ENCODE measurements at regions not wholly inside any gene's neighbourhood (a gene's known extent, or its start where the extent isn't known, plus 50 kb on each side); places are given as distances from the start of the nearest gene placed in this dataset.

GRCh38 chr2:204157684-204158083 is 221.1 kb downstream of the ICOS start (continued):
- TF ChIP-seq, protein P1, sequence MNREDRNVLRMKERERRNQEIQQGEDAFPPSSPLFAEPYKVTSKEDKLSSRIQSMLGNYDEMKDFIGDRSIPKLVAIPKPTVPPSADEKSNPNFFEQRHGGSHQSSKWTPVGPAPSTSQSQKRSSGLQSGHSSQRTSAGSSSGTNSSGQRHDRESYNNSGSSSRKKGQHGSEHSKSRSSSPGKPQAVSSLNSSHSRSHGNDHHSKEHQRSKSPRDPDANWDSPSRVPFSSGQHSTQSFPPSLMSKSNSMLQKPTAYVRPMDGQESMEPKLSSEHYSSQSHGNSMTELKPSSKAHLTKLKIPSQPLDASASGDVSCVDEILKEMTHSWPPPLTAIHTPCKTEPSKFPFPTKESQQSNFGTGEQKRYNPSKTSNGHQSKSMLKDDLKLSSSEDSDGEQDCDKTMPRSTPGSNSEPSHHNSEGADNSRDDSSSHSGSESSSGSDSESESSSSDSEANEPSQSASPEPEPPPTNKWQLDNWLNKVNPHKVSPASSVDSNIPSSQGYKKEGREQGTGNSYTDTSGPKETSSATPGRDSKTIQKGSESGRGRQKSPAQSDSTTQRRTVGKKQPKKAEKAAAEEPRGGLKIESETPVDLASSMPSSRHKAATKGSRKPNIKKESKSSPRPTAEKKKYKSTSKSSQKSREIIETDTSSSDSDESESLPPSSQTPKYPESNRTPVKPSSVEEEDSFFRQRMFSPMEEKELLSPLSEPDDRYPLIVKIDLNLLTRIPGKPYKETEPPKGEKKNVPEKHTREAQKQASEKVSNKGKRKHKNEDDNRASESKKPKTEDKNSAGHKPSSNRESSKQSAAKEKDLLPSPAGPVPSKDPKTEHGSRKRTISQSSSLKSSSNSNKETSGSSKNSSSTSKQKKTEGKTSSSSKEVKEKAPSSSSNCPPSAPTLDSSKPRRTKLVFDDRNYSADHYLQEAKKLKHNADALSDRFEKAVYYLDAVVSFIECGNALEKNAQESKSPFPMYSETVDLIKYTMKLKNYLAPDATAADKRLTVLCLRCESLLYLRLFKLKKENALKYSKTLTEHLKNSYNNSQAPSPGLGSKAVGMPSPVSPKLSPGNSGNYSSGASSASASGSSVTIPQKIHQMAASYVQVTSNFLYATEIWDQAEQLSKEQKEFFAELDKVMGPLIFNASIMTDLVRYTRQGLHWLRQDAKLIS (CRISPR knock-in tag; IDR thresholded peaks at IDR 0.05) = no peak
- TF ChIP-seq ZNF629 (CRISPR knock-in tag; conservative IDR thresholded peaks at IDR 0.05) (no peak), ZNF180 (CRISPR knock-in tag; IDR thresholded peaks at IDR 0.05; ENCODE audit: borderline replicate concordance, low read depth) (no peak), ZNF577 (CRISPR knock-in tag; IDR thresholded peaks at IDR 0.05; ENCODE audit: borderline replicate concordance, low read depth) (no peak)
- TF ChIP-seq, protein P2, sequence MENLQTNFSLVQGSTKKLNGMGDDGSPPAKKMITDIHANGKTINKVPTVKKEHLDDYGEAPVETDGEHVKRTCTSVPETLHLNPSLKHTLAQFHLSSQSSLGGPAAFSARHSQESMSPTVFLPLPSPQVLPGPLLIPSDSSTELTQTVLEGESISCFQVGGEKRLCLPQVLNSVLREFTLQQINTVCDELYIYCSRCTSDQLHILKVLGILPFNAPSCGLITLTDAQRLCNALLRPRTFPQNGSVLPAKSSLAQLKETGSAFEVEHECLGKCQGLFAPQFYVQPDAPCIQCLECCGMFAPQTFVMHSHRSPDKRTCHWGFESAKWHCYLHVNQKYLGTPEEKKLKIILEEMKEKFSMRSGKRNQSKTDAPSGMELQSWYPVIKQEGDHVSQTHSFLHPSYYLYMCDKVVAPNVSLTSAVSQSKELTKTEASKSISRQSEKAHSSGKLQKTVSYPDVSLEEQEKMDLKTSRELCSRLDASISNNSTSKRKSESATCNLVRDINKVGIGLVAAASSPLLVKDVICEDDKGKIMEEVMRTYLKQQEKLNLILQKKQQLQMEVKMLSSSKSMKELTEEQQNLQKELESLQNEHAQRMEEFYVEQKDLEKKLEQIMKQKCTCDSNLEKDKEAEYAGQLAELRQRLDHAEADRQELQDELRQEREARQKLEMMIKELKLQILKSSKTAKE (CRISPR knock-in tag; IDR thresholded peaks at IDR 0.05; ENCODE audit: borderline replicate concordance) = no peak

- in situ Hi-C loops (cut with HindIII; ENCODE audit: extremely low pct_ligation_motif_present, low pct_unique_long_range_greater_than_20kb) (no loop called here), intact Hi-C loops (cut with micrococcal nuclease; ENCODE audit: unreplicated experiment) (no loop called here)
- FAIRE-seq (no peak), ATAC-seq (no peak), DNase-seq (ENCODE audit: low spot score) (no peak)
- Histone ChIP-seq H3K4me1 (ENCODE audit: insufficient read depth, low read length) (no peaks in the 10 kb centered on the region), H3K9me3 (ENCODE audit: low read length) (no peaks in the 10 kb centered on the region), H3K27ac (ENCODE audit: extremely low read length, insufficient read depth, low read length) (no peak overlapping the region), H3K27me3 (ENCODE audit: control insufficient read depth in 1 of 2, insufficient read depth in 2 of 2, low read length in 2 of 2) (no peaks in the 10 kb centered on the region), H3K79me2 (ENCODE audit: insufficient read depth, low read length) (no peaks in the 10 kb centered on the region), H3K4me2 (ENCODE audit: low read depth, low read length) (no peak overlapping the region), H4K20me1 (ENCODE audit: insufficient read depth, low read length) (no peaks in the 10 kb centered on the region), H3K4me3 (replicated peaks in 1 of 3; ENCODE audit: insufficient read depth in 1 of 3, low read depth in 2 of 3, low read length in 3 of 3) (no peak overlapping the region), H3K9ac (ENCODE audit: insufficient read depth, low read depth, low read length) (no peak overlapping the region), H3K36me3 (replicated peaks in 1 of 2; ENCODE audit: control insufficient read depth in 1 of 2, insufficient read depth in 2 of 2, low read length in 2 of 2) (no peaks in the 10 kb centered on the region), H2AFZ (ENCODE audit: low read length) (no peak overlapping the region)
- CTCF ChIA-PET (ENCODE audit: low intra/inter-chr PET ratio, low total read pairs) = no interaction called here
- WGBS (ENCODE audit: low lambda C conversion rate) = 4% methylated on average over 3 of the region's 3 CpGs
- POLR2A ChIA-PET = no interaction called here
- no TSS peak for BruUV-seq (replicated peaks)
- TF ChIP-seq, protein P3, sequence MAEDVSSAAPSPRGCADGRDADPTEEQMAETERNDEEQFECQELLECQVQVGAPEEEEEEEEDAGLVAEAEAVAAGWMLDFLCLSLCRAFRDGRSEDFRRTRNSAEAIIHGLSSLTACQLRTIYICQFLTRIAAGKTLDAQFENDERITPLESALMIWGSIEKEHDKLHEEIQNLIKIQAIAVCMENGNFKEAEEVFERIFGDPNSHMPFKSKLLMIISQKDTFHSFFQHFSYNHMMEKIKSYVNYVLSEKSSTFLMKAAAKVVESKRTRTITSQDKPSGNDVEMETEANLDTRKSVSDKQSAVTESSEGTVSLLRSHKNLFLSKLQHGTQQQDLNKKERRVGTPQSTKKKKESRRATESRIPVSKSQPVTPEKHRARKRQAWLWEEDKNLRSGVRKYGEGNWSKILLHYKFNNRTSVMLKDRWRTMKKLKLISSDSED (CRISPR knock-in tag; IDR thresholded peaks at IDR 0.05) = no peak
- TF ChIP-seq ZNF570 (CRISPR knock-in tag; IDR thresholded peaks at IDR 0.05; ENCODE audit: borderline replicate concordance) = no peak
- no peak for TF ChIP-seq ISX (CRISPR knock-in tag; conservative IDR thresholded peaks at IDR 0.05)
- no peak for TF ChIP-seq SKI (IDR thresholded peaks at IDR 0.05; ENCODE audit: partially characterized antibody)
- no peak for TF ChIP-seq DMAP1 (CRISPR knock-in tag; IDR thresholded peaks at IDR 0.05)
- TF ChIP-seq SRSF9 (IDR thresholded peaks at IDR 0.05; ENCODE audit: borderline replicate concordance, insufficient read depth, low read depth, low read length, poor library complexity, severe bottlenecking) = no peak
- TF ChIP-seq, protein P4, sequence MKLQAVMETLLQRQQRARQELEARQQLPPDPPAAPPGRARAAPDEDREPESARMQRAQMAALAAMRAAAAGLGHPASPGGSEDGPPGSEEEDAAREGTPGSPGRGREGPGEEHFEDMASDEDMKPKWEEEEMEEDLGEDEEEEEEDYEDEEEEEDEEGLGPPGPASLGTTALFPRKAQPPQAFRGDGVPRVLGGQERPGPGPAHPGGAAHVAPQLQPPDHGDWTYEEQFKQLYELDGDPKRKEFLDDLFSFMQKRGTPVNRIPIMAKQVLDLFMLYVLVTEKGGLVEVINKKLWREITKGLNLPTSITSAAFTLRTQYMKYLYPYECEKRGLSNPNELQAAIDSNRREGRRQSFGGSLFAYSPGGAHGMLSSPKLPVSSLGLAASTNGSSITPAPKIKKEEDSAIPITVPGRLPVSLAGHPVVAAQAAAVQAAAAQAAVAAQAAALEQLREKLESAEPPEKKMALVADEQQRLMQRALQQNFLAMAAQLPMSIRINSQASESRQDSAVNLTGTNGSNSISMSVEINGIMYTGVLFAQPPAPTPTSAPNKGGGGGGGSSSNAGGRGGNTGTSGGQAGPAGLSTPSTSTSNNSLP (IDR thresholded peaks at IDR 0.05; ENCODE audit: low read depth, low read length) = no peak
- no peak for TF ChIP-seq RXRB (CRISPR knock-in tag; IDR thresholded peaks at IDR 0.05; ENCODE audit: borderline replicate concordance)
- no peak for TF ChIP-seq PAF1 (CRISPR knock-in tag; IDR thresholded peaks at IDR 0.05)
- no peak for TF ChIP-seq HOXD1 (CRISPR knock-in tag; IDR thresholded peaks at IDR 0.05)
- TF ChIP-seq TGIF2 (CRISPR knock-in tag; IDR thresholded peaks at IDR 0.05) = no peak
These were observed 223.0 kb downstream of the ICOS start for GRCh38 chr2:204159526-204159925.
